Testis (tissue), 2 donors: ENCODE measurements at regions not wholly inside any gene's neighbourhood (a gene's known extent, or its start where the extent isn't known, plus 50 kb on each side); places are given as distances from the start of the nearest gene placed in this dataset.

ENCODE experiments used
- DNase-seq: peaks from one replicate; pipeline ENCODE4 v3.0.0-alpha.2; 2019
- H3K27ac ChIP-seq, 2 donors: fragments of 200-600 bp; sonication (generic); one replicate each; pipeline ENCODE4 v1.5.1; 2019
- H3K27me3 ChIP-seq: fragments of 200-600 bp; sonication (generic); one replicate; pipeline ENCODE4 v1.5.1; 2019
- H3K36me3 ChIP-seq: fragments of 200-600 bp; sonication (generic); one replicate; pipeline ENCODE4 v1.5.1; 2017; ENCODE audit warnings: low read depth; ENCODE audit errors: missing control alignments
- H3K4me1 ChIP-seq: fragments of 200-600 bp; sonication (generic); one replicate; pipeline ENCODE4 v1.5.1; 2019
- H3K4me3 ChIP-seq, 2 donors: fragments of 200-600 bp; sonication (generic); one replicate each; pipeline ENCODE4 v1.5.1; 2017 to 2019
- H3K9me3 ChIP-seq: fragments of 200-600 bp; sonication (generic); one replicate; pipeline ENCODE4 v1.5.1; 2017
- POLR2A ChIP-seq: fragments of 450-650 bp; IDR thresholded peaks from one replicate; pipeline ENCODE4 v1.6.1; 2017; ENCODE audit warnings: antibody characterized with exemption, mild to moderate bottlenecking, moderate library complexity
- WGBS, 2 donors: methylation state at CpG; one replicate each; pipeline ENCODE4 v1.1.5; 2018; 5-methylcytosine and 5-hydroxymethylcytosine counted together
- intact Hi-C: fragments of 100-400 bp; cut with DNase I; formaldehyde crosslinking; loops from one replicate; pipeline ENCODE4 v1.15.1; 2023; ENCODE audit warnings: low total_unique reads
- TF ChIP-seq, protein P1 (sequence below), 3 experiments: fragments of 450-650 bp in 2 of 3; fragments of 200-600 bp in 1 of 3; sonication (generic) in 1 of 3; IDR thresholded peaks; one replicate each; pipeline ENCODE4 v1.5.1; 2016 to 2019; ENCODE audit warnings: antibody characterized with exemption in 3 of 3, mild to moderate bottlenecking in 2 of 3, moderate library complexity in 1 of 3

DNA sequence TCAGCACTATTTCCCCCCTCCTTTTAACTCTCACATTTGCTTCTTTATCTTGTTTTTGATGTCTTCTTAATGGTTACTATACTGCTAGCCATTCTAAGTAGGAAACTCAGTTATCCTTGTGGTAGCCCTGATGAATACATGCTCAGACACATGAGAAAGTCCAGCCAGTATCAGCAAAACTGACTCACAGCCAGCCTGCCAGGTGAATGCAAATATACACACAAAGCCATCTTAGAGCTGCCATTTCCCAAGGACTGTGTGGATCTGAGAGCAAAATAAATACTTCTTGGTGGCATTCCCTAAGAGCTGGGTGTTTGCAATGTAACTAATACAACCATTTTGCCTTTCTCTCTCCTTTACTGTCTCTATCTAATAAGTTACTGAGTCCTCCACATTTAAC lies 455.2 kb downstream of the CCER1 start:
- intact Hi-C loops, result no loop called here
- no peak for DNase-seq
- H3K27me3 ChIP-seq, result no peaks in the 10 kb centered on the region
- H3K27ac ChIP-seq, result no peak overlapping the region
- no peaks in the 10 kb centered on the region for H3K4me1 ChIP-seq
- H3K9me3 ChIP-seq, result no peaks in the 10 kb centered on the region
- H3K4me3 ChIP-seq, result no peak overlapping the region
- no peak for TF ChIP-seq POLR2A
- TF ChIP-seq, protein P1, sequence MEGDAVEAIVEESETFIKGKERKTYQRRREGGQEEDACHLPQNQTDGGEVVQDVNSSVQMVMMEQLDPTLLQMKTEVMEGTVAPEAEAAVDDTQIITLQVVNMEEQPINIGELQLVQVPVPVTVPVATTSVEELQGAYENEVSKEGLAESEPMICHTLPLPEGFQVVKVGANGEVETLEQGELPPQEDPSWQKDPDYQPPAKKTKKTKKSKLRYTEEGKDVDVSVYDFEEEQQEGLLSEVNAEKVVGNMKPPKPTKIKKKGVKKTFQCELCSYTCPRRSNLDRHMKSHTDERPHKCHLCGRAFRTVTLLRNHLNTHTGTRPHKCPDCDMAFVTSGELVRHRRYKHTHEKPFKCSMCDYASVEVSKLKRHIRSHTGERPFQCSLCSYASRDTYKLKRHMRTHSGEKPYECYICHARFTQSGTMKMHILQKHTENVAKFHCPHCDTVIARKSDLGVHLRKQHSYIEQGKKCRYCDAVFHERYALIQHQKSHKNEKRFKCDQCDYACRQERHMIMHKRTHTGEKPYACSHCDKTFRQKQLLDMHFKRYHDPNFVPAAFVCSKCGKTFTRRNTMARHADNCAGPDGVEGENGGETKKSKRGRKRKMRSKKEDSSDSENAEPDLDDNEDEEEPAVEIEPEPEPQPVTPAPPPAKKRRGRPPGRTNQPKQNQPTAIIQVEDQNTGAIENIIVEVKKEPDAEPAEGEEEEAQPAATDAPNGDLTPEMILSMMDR (IDR thresholded peaks at IDR 0.05), result no peak
- no peaks in the 10 kb centered on the region for H3K36me3 ChIP-seq

DNA sequence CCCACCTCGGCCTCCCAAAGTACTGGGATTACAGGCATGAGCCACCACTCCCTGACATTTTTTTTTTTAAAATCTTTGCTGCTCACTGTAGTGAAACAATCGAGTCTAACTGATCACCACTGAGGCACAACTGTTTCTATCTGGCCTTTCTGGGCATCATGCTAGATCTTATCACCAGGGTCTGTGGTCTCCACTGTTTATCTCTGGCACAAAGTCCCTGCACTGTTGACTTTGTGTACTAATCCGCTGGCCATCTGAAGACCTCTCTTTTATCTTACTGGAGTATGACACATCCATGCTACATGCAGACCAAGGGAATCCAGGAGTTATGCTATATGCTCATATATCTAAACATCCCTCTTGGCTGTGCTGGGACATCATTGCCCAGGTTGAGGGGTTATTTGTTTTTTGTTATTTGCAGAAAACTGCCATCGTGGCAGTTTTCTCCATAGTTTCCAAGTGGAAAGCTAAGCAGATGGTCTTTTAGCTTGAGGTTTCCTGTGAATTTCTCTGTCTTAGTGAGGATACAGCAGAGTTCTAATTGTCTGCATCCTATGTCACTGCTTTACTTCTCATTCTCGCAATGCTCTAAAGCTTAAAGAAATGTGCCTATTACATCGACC lies 456.9 kb downstream of the CCER1 start:
- 86 to 88% methylated on average over 6 of the region's 6 CpGs for WGBS, 2 donors
- TF ChIP-seq, protein P1 (IDR thresholded peaks at IDR 0.05), result no peak
- no peak for TF ChIP-seq POLR2A
- intact Hi-C loops, result no loop called here

DNA sequence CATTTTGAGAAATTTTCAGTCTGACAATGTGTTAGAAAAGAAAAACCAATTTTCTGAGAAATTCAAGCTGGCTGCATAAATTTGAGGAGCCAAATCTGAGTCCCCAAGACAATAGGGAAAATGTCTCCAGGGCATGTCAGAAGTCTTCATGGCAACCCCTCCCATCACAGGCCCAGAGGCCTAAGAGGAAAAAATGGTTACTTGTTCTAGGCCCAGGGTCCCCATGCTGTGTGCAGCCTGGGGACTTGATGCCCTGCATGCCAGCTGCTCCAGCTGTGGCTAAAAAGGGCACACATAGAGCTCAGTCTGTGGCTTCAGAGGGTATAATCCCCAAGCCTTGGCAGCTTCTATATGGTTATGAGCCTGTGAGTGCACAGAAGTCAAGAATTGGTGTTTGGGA lies 464.6 kb downstream of the CCER1 start:
- no peaks in the 10 kb centered on the region for H3K9me3 ChIP-seq
- TF ChIP-seq POLR2A, result no peak
- TF ChIP-seq, protein P1 (IDR thresholded peaks at IDR 0.05), result no peak
- no peak overlapping the region for H3K27ac ChIP-seq
- intact Hi-C loops, result no loop called here
- no peaks in the 10 kb centered on the region for H3K27me3 ChIP-seq
- H3K4me1 ChIP-seq, result no peaks in the 10 kb centered on the region
- DNase-seq, result no peak
- H3K4me3 ChIP-seq, result no peak overlapping the region
- no peaks in the 10 kb centered on the region for H3K36me3 ChIP-seq

More for the DNA sequence above, 456.9 kb downstream of the CCER1 start:
- Histone ChIP-seq H3K27me3 (no peaks in the 10 kb centered on the region), H3K9me3 (no peaks in the 10 kb centered on the region), H3K4me3 (no peak overlapping the region), H3K36me3 (no peaks in the 10 kb centered on the region), H3K27ac (no peak overlapping the region), H3K4me1 (no peaks in the 10 kb centered on the region)
- no peak for DNase-seq

DNA sequence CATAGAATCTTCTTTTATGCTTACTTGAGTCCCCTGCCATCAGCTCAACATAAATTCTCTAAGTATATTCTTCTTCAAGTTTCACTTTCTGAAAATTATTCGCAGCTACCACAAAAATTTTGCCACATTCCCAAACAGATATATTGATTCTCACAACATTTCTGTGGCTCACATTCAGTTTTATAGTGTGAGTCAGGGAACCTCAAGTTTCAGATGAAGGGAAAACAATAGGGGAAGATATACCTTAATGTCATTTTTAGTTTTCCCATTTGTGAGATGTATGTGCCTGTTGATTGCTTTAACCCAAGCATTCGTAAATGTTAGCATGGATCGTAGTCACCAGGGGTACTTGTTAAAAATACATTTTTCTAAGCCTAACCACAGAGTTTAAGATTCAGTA lies 465.8 kb downstream of the CCER1 start:
- no peak for DNase-seq
- Histone ChIP-seq H3K36me3 (no peaks in the 10 kb centered on the region), H3K4me1 (no peaks in the 10 kb centered on the region), H3K27ac (no peak overlapping the region), H3K27me3 (no peaks in the 10 kb centered on the region), H3K9me3 (no peaks in the 10 kb centered on the region), H3K4me3 (no peak overlapping the region)
- intact Hi-C loops, result no loop called here
- TF ChIP-seq, protein P1 (IDR thresholded peaks at IDR 0.05), result no peak
- TF ChIP-seq POLR2A, result no peak
- 78 to 96% methylated on average over 3 of the region's 3 CpGs for whole genome bisulfite sequencing, 2 donors

DNA sequence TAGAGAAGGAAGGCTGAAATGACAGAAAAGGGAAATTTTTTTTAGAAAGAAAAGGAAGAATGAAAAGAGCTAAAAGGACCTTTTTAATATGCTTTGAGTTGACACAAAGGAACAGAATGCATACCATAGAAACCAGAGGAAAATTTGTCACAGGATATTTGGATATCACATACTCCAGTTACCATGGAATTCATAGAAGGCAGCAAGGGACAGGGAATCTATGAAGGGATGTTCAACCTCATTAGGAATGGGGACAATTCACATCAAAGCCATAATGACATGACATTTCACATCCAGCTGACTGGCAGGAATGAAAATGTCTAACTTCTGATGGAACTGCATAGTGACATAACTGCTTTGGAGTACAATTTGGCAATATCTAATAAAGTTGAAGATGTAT lies 469.4 kb downstream of the CCER1 start:
- H3K4me3 ChIP-seq, result no peak overlapping the region
- intact Hi-C loops, result no loop called here
- no peak overlapping the region for H3K27ac ChIP-seq
- no peaks in the 10 kb centered on the region for H3K9me3 ChIP-seq
- no peaks in the 10 kb centered on the region for H3K4me1 ChIP-seq
- H3K36me3 ChIP-seq, result no peaks in the 10 kb centered on the region
- no peaks in the 10 kb centered on the region for H3K27me3 ChIP-seq
- no peak for TF ChIP-seq POLR2A
- TF ChIP-seq, protein P1 (IDR thresholded peaks at IDR 0.05), result no peak
- no peak for DNase-seq
